ENCODE measurements at regions not wholly inside any gene's neighbourhood (a gene's known extent, or its start where the extent isn't known, plus 50 kb on each side); places are given as distances from the start of the nearest gene placed in this dataset.

DNA sequence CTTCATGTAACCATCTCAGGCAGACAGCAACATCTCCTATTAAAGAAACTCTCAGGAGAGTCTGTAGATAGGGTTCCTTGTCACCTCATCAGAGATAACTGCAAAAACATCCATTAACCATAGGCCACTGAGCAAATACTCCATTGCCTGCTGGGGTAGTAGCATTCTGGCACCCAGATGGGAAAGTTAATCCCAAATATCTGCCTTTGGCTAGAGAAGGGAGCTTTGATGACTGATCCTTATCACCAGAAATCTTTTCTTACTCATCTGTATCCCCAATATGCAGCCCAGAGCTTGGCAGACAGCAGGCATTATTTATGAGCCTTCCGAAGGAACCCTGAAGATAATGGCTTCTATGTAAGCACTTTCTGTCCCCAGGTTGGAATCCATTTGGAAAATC, 173.1 kb downstream of the MFSD1 start:
- DNase-seq: no peak

DNA sequence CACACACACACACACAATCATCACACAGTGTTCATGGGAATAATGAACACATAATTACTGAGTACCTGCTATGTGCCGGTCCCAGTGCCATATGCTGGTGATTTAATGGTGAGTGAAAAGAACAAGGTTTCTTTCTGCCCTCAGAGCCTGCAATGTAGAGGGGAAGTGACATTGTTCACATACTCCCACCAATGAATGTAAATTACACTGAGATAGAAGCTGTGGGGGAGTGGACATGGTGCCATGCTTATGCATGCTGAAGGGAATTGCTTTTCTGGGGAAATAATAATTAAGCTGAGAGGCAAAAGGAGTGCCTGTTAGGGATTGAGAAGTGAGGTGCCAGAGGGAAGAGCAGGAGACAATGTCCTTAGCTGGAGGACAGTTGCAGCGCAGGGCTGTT, 175.1 kb downstream of the MFSD1 start:
- no peak for DNase-seq

GRCh38 chr3:158977497-158977896, 175.6 kb downstream of the MFSD1 start:
- DNase-seq: no peak

DNA sequence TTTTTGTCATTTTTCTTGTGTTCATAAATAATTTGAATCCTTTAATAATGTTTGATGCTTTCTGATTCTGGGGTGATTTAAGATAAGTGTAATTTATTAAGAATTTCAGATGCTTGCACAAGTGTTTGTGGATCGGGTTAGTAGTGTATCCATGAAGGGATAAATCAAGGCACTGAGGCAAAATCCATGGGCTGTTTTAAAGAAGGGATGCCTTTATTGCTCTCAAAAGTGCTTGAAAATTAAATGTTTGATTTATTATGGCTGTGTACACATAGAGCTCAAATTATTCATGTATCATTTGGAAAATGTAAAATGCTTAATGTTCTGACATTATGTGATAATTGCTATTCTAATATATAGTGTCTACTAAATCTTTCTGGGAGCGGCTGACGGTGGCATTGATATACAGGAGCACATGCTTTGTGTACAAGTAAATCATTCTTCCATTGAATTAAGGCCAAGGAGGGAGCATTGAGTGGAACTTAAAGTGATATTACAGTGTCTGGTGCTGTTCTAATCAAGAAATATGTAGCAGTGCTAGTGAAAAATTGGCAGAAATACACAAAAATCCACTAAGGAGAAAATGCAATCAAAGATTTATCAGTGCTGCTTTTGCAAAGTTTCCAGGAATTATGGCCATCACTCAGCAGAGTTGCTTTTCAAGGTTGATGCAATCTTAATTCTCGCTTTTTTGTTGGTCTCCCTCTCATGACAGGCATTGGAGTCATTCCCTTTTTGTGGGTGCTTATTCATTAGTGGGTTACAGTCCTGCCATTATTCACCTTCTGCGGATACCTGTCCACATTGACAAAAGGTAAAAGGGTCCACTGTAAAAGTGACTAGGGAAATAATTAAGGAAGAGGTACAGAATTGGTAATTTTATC, 181.6 kb downstream of the MFSD1 start:
- no peak for DNase-seq

- no peak for DNase-seq
These were observed 189.4 kb downstream of the MFSD1 start for GRCh38 chr3:158991146-158991705.

- DNase-seq: no peak
These were observed 190.6 kb downstream of the MFSD1 start for GRCh38 chr3:158992463-158992862.

DNA sequence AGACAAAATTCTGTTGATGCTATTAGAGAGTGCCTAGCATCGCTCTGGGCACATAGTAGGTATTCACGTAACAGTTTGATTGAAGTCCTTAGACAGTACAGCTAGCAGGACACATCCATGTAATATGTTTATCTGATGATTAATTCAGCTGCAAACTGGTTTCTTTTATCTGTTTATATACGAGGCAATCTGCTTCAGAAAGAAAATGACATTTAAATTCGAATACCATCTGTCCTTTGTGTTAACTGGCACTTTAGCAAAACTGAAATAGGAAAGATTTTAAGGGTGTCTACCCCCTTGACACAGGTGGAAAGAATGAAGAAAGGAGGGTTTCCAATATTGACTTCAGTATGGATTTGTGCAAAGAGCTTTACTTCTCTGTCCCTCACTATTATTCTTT, 192.5 kb downstream of the MFSD1 start:
- DNase-seq: no peak

- DNase-seq: no peak
These were observed 199.9 kb downstream of the MFSD1 start for GRCh38 chr3:159001711-159002110.

GRCh38 chr3:159005137-159005536, 203.3 kb downstream of the MFSD1 start:
- DNase-seq: no peak

- DNase-seq: no peak
These were observed 205.5 kb downstream of the MFSD1 start for GRCh38 chr3:159007331-159007730.

GRCh38 chr3:159008401-159008800, 206.5 kb downstream of the MFSD1 start:
- no peak for DNase-seq

DNA sequence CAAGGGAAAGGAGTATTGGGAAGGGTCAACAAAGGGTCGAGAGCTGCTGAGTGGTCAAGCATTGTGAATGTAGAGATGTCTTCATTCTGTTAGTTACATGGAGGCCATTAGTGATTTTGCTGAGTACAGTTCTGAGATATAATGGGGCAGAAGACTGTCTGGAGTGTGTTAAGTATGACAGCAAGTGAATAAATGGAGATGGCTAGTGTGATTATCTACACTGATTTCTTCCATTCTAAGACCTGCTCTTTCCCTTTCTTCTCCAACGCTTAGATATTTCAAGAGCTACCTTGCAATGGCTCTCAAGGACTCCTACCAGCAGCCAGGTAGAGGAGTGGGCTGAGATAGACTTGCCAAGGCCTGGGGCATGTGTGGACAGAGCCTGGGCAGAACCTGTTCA, 216.5 kb downstream of the MFSD1 start:
- DNase-seq: no peak

GRCh38 chr3:159025733-159026132, 223.9 kb downstream of the MFSD1 start:
- DNase-seq: no peak

DNA sequence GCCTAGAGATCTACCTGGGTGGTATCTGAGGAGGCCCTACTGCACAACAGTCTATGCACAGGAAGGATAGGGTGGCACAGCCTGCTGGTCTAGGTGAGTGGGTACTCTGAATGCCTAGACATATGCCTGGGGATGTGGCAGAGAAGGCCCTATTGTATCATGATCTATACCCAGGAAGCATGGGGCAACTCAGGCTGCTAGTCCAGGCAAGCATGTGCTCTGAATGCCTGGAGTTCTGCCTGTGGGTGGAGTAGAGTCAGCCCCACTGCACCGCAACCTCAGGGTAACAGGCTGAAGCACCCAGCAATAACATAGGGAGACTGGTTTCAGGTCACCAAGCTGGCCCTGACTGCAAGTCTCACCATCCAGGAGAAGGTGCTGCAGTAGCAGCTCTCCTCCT, 224.7 kb downstream of the MFSD1 start:
- DNase-seq: no peak

DNA sequence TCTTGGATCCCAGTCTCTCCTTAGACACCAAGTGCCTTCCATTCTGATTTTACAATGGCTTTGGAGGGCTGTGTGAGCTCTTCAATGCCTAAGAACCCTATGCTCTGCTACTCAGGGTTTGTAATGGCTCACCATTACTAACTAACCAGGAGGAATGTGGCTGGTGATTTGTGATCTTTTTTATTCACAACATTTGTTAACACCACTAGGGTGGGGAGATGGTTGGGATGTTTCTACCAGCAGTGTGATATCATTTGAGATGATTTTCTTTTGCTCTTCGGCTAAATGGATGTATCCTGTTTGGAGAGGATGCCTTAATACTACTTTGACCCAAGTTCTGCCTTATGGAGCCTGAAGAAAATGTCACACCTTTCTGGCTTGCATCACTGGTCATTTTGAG, 226.9 kb downstream of the MFSD1 start:
- no peak for DNase-seq

- no peak for DNase-seq
These were observed 227.6 kb downstream of the MFSD1 start for GRCh38 chr3:159029306-159030026.

GRCh38 chr3:159030138-159030670, 228.3 kb downstream of the MFSD1 start:
- no peak for DNase-seq

GRCh38 chr3:159030886-159031679, 229.2 kb downstream of the MFSD1 start:
- DNase-seq: no peak

DNA sequence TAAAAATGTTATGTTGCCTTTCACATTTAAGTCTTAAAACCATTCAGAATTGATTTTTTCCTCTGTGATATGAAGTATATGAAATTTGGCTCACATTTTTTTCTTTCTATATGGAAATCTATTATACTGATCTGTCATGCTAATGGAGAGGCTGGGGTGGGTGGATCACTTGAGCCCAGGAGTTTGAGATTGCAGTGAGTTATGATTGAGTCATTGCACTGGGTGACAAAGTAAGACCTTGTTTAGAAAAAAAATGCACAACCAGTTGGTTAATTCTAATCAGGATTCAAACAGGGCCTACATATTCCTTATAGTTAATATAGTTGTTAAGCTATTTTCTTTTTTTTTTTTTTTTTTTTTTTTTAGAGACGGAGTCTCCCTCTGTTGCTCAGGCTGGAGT, 230.5 kb downstream of the MFSD1 start:
- no peak for DNase-seq

DNA sequence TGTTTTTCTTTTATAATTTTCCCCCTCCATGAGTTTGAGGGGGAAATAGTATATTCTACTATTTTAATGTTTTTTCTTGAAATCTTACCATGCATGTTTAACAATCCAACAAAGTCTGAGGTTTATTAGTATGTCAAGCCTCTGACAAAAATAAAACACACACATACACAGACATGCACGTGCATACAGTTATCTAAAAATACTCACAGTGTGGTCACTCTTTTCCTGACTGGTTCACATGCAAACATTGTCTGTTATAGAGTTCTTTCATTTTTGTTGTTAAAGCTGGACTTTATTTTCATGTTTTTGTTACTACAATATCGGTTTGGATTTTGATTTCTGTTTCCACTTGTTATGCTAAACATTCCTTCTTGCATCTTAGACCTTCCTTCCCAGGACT, 236.6 kb downstream of the MFSD1 start:
- DNase-seq: no peak

GRCh38 chr3:159039286-159039685, 237.4 kb downstream of the MFSD1 start:
- no peak for DNase-seq

DNA sequence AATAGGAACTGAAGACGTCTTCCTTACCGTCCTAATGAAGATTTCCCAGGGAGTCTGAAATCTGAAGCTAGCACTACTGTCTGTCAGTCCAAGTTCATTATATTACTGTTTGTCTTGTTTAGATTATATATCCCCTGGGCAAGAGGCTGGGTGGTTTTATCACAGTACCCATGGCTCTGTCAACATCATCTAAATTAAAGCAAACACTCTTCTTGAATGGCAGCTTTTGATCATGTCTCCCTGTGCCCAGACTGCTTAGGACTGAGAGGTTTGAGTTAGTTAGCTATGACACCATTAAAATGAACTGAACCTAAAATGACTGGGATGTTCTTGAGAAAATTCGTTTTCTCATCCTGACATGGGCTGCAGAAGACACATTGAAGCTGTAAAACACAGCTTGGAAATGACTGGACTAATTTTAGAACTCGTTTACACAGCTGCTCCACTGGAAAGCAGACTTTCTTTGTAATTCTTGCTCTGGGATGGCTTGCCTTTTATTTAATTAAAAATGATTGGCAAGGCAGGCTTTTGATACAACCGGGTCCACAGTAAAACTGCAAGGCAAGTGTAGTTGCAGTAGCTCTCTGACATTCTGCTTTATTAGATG, 243.5 kb downstream of the MFSD1 start:
- DNase-seq: no peak

DNA sequence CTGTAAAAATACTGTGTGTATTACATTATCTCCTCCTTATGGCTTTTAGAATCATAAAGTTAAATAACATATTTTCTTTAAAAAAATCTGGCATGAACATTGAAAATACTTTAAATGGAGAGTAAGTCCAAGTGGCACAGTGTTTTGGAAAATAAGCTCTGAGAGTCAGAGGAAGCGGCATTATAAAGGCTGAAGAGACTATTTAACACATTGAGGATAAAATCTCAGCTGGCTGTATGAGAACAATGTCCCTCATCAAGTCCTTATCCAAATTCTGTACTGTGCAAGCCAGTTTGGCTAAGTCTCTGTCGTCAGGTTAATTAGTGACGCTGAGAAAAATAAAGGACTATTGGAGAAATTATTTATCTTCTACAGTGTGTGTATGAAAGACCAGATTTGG, 245.5 kb downstream of the MFSD1 start:
- no peak for DNase-seq
